HG03175 (cell line): ENCODE measurements at regions not wholly inside any gene's neighbourhood (a gene's known extent, or its start where the extent isn't known, plus 50 kb on each side); places are given as distances from the start of the nearest gene placed in this dataset.
A peak's percentile ranks its signal among the peaks of the same experiment; 100 is the strongest.
"Not testable (repeated sequence)": the region's sequence is repeated elsewhere in the genome, so short reads cannot be mapped to it uniquely, and the experiment has no call there.

Source experiments
- ATAC-seq: cut with Tn5 transposase; IDR thresholded peaks from one replicate; pipeline ENCODE4 v1.9.1; 2021; ENCODE audit warnings: mild to moderate bottlenecking, moderate library complexity; ENCODE audit not compliant: unreplicated experiment

DNA sequence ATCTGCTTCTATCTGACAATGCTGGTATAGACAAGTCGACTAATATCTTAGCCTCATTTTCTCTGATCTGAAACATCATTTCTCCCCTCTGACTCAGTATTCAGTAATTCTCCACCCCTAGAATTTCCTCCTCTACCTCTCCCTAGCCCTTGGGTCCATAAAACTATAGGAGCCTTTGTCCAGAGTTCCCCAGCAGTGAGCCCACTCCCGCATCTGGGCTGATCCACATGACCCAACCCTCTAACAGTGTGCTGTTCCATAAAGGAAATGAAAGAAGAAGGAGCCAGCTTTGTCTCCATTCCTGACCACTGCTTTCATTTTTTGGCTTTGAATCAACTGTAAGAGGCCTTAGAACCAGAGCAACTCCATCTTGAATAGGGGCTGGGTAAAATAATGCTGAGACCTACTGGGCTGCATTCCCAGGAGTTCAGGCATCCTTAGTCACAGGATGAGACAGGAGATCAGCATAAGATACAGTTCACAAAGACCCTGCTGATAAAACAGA, 222.7 kb upstream of the CDH8 start:
- ATAC-seq = not testable (repeated sequence)

DNA sequence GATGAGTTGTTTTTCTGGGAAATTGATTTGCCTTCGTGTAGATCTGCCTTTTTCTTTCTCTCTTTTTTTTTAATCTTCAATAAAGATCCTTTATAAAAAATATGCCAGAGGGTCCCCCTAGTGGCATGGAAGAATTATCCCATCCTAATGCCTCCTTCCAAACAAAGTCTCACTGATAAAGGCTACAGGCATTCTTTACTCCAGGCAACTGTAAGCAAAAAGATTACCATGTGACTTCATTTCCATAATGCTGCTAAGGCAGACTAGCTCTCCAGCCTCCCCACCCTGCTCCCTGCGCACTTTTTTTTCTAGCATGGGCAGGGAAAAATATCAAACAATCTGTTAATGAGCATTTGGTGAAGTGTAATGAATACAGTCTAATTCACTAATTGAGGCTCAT, 220.2 kb upstream of the CDH8 start:
- no peak for ATAC-seq

DNA sequence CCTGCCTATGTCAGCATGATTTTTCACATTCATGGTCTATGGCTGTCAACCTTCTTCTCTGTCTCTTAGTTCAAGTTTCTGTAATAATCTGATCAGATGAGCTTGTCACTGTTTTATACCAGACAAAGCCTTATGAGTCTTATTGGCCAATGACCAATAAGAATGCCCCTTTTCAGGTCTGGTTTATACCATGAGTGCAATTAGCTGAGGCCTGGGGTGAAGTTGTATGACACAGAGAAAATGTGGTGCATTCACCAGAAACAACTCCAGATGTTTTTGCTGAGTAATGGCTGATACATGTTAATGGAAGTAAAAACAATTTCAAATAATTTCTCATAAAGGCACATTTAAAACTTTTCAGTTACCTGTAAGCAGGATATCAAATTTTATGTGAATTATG, 218.6 kb upstream of the CDH8 start:
- ATAC-seq = no peak

DNA sequence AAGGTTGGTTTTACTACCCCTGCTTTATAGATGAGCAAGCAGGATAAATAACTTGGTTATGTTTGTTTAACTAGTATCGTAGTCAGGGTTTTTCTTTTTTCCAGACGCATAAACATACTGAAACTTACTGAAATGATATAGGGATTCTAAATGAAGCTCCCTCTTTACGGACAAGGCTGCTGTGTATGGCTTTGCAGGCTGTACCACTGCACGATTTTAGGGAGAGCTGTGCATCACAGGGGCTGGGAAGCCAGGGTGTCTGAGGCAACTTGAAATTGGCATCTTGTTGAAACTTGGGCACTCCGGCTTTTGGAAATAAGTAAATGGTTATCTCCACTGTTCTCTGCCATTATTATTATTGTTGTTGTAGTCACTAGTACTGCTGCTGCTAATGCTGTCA, 218.1 kb upstream of the CDH8 start:
- no peak for ATAC-seq

DNA sequence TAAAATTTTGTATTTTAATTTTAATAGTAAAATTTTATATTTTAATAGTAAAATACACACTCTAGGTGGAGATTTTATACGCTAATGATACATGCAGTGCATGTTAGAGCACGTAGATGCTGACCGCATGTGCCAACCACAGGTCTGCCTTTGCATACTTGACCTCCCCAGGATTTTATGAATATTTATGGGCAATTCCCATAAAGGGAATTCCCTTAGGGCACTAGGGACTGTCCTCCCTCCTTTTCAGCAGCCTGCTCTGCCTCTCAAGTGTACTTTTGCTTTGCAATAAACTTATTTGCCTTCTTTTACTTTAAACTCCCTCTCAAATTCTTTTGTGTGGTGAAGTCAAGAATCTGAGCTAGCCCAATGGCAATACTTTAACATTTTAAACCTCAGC, 217.7 kb upstream of the CDH8 start:
- no peak for ATAC-seq

DNA sequence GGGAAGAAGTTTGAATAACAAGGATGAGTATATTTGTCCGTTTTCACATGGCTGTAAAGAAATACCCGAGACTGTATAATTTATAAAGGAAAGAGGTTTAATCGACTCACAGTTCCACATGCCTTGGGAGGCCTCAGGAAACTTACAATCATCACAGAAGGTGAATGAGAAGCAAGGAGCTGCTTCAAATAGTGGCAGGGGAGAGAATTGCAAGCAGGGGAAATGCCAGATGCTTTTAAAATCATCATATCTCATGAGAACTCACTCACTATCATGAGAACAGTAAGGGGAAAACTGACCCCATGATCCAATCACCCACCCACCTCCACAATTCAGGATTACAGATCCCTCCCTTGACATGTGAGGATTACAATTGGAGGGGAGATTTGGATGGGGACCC, 212.8 kb upstream of the CDH8 start:
- no peak for ATAC-seq

DNA sequence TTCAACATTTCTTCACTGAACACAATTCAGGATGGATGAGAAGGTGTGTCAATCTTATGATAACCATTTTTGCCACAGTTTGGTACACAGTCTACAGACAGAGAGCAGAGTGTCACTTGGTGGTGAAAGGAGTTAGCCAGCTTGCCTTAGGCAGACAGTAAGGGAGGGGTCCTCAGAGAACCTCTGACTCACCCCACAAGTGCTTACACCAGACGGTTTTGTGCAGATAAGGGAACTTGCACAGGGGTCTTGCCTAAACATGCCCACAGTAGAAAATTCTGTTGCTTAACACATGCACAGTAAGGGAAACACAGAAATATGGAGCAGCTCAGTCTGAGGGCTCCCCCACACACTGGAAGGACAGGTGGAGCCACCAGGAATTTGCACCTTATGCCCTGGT, 204.5 kb upstream of the CDH8 start:
- ATAC-seq = no peak

DNA sequence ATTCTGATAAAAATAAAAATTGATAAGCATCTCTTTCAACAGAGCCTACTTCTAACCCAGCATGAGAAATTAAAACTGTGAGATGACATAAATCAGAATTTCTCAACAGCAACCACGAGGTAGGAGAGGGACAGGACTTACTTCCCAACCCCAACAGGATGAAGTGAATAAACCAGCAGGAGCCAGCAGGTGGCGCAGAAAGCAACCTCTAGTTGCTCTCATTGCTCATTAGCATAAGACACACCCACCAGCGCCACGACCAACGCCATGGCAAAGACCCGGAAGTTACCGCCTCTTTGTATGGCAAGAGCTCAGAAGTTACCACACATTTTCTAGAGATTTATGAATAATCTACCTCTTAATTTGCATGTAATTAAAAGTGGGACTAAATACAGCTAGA, 189.4 kb upstream of the CDH8 start:
- peak; percentile 76 for ATAC-seq

DNA sequence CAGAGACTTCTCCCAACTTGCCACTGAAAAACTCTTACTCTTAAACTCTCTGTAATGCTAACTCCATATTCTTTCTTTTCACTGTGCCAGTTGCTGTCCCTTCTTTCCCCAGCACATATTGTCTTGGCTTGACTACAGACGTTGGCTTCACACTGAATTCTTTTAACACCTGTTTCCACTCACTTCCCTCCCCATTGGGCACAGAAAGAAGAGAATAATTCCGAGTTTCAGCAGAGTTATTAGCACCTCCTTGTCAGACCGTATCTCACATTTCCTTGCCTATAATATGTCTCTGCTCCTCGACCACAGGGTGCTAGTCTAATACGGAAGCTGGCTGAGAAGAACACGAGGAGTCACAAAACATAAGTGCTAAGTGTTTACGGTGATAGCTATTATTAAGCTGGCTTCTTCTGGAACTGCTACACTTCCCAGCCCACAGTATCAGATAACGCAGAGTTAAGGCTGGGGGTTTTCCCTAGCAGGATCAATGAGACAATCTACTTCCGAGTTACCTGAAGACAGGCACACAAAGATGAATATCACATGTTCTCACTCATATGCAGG, 188.5 kb upstream of the CDH8 start:
- ATAC-seq = no peak

DNA sequence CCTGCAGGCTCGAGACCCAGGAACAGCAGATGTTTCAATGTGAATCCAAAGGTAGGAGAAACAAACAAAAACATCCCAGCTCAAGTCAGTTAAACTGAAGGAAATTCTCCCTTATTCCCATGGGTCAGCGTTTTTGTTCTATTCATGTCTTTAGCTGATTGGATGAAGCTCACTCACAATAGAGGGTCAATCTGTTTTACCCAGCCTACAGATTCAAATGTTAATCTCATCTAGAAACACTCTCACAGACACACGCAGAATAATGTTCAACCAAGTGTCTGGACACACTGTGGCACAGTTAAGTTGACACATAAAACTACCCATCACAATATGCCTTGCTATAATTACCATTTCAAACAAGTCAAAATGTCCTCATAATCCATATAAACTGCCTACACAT, 180.6 kb upstream of the CDH8 start:
- ATAC-seq = no peak

DNA sequence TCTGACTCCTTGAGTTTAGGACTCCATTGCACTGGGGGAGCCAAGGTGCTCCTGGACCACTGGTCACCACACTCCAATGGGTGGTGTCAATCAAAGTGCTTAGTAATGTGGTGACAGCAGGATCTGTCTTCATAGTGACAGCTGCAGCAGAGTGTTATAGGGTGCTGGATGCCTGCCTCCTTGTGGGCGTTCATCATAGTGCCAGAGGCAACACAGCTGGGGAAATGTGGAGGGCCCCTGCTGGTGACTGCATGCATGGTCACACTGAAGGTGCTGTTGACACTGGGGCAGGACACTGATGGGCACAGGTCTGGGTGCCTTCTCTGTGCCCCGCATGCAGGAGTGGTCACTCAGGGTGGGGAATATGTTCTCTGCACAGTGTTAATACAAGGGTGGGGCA, 177.5 kb upstream of the CDH8 start:
- no peak for ATAC-seq

DNA sequence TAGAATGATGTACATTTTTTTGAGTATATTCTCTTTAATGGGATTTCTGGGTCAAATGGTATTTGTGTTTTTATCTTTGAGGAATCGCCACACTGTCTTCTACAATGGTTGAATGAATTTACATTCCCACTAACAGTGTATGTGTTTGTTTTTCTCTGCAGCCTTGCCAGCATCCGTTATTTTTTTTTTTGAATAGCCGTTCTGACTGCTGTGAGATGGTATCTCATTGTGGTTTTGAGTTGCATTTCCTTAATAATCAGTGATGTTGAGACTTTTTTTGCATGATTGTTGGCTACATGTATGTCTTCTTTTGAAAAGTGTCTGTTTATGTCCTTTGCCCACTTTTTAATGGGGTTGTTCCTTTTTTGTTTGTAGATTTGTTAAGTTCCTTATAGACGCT, 172.7 kb upstream of the CDH8 start:
- no peak for ATAC-seq

DNA sequence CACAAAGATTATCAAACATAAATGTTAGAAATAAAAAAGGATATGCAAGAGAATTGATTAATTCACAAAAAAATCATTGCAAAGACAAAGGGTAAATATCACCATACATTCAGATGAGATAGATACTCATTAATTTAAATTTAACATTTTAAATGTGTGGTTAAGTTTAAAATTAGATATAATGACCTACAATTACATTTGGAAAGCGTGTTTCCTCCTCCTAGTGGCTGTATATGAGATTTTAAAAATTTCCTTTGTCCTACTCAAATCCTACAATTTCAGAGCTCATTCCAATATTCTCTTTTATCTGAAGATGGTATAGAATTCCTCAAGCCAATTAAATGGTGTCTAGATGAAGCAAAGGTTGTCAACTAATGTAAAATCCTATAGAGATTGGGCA, 169.2 kb upstream of the CDH8 start:
- no peak for ATAC-seq

DNA sequence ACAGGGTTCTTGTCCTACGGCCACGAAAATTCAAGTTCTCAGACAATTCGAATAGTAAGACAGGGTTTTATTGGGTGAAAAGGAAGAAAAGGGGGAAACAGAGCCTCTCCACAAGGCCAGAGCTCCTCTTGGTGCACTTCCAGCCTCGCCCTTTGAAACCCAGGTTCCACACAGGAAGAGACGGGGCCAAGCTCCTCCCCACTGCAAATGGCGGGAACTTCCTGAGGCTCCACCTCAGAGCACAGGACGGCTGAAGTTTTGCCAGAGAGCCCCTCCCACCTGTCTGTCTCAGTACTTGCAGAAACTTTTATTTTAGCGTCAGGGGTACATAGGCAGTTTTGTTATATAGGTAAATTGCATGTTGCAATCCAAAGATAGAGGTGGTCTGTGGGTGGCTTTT, 165.7 kb upstream of the CDH8 start:
- ATAC-seq = no peak

DNA sequence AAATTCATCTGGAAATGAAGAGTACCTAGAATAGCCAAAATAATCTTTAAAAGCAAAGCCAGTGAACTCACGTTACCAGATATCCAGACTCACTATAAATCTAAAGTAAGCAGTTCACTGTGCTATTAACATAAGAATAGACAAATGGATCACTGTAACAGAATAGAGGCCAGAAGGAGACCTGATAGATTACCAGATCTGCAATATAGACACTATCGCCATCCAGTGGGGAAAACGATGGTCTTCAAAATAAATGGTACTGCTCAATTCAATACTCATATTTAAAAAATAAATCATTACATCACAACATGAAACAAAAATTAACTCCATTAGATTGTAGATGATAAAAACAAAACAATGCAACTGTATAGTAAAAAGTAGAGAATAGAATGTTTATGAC, 158.6 kb upstream of the CDH8 start:
- no peak for ATAC-seq

DNA sequence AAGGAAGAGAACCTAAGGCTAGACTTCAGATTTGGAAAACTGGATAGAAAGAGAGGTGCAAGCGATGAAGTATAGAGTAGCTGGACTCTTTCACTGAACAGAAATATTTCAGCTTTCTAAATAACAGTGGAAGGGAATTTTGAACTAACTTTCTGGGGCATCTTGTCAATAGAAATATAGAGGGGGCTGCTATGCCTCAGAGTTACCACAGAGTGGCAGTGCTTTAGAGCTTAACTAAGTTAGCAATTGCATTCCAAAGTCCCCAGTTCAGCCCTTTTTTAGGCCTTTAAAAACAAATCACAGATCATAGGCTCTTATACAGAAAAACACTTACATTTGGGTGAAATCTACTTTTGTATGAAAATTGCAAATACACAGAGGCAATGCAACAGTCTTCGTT, 154.2 kb upstream of the CDH8 start:
- ATAC-seq = no peak

DNA sequence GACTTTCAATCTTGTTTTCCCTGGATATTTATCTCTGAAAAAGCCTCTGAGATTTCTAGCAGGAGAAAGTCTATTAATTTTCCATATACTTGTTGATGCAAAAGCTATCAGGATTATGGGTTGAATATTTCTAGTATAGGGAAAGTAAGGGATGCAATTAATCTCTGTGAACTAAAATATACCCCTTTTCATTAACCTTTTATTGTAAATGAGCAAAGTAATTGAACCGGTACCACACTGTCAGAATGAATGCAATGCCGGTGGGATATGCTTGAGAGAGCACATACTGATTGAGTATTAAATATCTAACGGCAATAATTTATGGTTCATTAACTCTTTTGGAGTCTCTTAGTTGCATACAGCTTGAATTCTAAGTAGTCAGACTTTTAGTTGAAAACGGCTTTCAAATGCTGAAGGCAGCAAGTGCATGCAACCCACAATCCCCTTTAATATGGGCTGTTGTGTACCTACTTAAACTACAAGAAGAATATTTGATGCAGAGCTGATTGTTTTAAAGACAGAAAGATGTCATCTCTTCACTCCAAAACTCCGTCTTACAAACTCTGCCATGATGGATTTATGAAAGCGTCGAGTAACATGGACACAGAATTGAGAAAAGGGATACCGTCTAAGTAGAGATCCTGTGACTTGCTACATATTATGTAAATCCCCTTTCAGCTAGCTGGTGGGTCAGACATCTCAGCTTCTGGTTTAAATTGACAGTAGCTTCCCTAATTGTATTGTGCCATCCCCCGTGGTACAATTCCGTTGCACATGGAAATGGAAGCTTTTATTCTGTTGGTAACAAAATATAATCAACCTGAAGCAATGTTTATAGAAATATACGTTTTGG, 141.3 kb upstream of the CDH8 start:
- ATAC-seq = no peak

DNA sequence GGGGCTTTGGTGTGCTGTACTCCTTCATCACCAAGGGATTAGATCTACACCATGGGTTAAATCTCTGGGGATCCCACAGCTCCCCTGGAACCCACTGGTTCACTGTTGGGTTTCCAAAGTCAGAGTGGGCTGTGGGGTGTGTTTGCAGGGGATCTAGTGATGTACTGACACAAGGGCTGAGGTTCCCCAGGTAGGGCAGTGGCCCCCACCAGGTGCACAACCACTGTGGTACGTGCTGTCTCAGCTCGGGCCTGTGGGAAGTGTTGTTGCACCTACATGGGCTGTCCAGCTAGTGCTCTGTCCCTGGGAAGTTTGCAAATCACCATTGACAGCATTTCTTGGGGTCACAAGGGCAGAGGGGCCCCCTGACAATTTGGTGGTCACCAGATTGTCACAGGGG, 134.4 kb upstream of the CDH8 start:
- ATAC-seq = no peak

DNA sequence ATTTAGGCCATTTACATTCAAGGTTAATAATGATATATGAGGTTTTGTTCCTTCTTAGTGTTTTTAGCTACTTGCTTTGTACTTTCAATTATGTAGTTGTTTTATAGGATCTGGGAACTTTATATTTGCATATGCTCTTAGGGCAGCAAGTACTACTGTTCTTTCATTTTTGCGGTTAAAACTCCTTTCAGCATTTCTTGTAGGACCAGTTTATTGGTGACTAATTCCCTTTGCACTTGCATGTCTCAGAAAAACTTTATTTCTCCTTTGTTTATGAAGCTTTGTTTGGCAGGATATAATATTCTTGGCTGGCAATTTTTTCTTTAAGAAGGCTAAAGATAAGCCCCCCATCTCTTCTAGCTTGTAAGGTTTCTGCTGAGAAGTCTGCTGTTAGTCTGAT, 131.3 kb upstream of the CDH8 start:
- ATAC-seq = no peak

DNA sequence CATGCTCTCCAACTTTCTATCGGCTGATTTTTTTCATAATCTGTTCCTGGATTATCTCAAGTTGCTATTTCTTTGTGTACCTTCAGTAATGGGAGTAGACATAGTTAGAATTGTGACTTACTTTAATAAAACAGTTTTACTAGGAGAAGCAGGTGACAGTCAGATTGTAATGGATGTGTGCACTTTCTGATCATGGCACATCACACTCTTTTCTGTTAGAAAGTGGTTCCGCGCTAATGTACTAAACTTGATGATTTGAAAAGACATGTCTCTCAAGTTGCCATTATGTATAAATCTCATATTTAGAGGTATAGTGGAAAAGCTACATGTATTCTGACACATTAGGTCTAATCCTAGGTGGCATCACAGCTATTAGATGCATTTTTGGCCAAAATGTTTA, 121.3 kb upstream of the CDH8 start:
- no peak for ATAC-seq

DNA sequence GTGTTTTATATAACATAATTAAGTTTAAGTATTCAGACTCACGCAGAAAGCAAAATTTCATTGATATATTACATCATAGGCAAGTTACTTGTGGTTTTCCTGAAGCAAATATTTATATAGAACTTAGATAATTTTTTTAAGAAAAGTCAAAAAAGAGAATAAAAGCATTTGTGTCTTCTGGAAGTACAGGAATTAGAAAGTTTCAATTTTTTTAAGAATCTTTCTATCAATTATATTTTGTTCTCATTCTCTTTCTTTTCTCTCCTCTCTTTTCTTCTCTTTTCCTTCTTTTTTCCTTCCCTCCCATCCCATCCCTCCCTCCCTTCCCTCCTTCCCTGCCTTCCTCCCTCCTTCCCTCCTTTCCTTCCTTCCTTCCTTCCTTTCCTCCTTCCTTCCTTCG, 120.7 kb upstream of the CDH8 start:
- ATAC-seq = no peak

DNA sequence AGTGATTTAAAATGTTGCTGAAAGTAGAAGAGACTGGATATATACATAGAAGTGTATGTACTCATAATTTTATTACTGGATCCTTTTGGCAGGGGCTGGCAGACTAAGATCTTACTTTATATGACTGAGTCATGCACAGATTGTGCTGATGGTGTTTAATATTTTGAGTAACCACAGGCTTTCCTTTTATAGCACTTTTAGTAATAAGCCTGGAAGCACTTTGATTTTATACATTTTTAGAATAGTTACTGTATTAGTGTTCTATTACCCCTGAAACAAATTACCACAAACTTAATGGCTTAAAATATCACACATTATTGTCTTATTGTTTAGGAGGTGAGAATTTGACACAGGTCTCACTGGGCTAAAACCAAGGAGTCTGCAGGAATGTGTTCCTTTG, 113.4 kb upstream of the CDH8 start:
- ATAC-seq = no peak

DNA sequence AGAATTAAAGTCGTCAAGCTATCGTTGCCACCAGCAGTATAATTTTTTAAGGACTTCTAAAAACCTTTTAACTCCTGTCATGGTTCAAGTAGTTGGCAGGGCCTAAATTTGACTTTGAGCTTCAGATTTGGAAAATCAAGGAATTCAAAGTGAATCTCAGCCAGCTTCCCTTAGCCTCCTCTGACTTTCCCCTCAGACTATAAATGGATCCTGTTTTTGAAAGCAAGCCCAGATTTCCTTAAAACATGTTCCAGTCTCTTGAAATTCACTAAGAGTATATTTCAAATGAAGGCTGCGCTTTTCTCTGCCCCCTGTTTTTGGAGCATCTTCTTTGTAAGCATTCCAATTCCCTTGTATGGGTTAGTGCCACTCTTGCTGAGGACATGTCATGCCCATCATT, 101.8 kb upstream of the CDH8 start:
- no peak for ATAC-seq
